HG02852 (cell line): ENCODE measurements at regions not wholly inside any gene's neighbourhood (a gene's known extent, or its start where the extent isn't known, plus 50 kb on each side); places are given as distances from the start of the nearest gene placed in this dataset.

Experiments
- ATAC-seq: cut with Tn5 transposase; IDR thresholded peaks from one replicate; pipeline ENCODE4 v1.9.1; 2021; ENCODE audit warnings: mild to moderate bottlenecking, moderate library complexity; ENCODE audit not compliant: unreplicated experiment

- ATAC-seq, result no peak
These were observed 378.5 kb upstream of the SEMA6D start for GRCh38 chr15:47338771-47339170.

DNA sequence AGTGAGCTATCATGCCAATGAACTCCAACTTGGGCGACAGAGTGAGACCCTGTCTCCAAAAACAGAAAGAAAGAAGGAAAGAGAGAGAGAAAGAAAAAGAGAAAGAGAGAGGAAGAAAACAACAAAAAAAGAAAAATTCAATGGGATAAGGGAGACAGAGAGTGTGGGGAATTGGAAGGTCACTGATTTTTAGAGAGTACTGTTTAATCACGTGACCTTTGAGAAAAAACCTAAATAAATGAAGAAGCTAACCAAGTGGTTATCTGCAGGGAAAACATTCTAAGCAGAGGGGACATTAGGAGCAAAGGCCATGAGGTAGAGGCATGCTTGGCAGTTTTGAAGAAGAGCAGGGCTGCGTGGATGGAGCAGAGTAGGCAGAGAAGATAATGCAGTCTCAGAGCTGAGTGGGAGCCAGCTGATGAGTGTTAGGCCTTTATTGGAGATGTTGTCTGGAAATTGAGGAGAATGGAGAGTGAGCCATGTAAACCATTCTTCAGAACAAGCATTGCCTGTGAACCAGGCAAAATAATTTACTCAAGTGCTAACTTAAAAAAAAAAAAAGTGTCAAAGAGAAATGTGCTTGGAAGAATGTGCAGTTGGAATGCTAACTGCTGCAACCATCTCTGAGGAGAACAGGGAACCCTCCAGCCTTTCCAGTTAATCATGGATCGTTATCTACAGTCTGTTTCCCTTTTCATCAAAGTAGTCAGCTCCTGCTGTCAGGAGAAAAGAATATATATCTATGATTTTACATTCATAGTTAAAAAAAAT, 377.3 kb upstream of the SEMA6D start:
- ATAC-seq, result no peak

GRCh38 chr15:47340571-47340920, 376.8 kb upstream of the SEMA6D start:
- ATAC-seq, result no peak

GRCh38 chr15:47349179-47349578, 368.1 kb upstream of the SEMA6D start:
- no peak for ATAC-seq

DNA sequence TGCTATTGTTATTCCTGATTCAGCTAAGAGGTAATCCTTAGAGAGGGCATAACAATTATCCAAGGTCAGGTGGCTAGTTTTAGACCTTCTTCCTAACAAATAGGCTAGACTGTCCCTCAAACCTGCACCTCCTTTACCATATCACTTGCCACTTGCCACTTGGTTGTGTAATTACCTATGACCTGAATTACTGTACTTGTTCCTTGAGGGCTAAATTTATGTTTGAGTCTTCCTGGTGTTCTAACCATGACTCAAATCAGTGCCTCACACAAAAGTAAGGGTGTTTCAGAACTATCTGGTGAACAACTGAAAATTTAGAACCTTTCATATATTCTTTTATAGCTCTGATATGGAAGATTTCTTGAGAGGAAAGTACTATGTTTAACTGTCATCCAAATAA, 365.8 kb upstream of the SEMA6D start:
- no peak for ATAC-seq

GRCh38 chr15:47352217-47352616, 365.1 kb upstream of the SEMA6D start:
- no peak for ATAC-seq

GRCh38 chr15:47355759-47356158, 361.5 kb upstream of the SEMA6D start:
- ATAC-seq, result no peak

- ATAC-seq, result no peak
These were observed 361.0 kb upstream of the SEMA6D start for GRCh38 chr15:47356297-47356696.

- ATAC-seq, result no peak
These were observed 358.4 kb upstream of the SEMA6D start for GRCh38 chr15:47358876-47359275.

DNA sequence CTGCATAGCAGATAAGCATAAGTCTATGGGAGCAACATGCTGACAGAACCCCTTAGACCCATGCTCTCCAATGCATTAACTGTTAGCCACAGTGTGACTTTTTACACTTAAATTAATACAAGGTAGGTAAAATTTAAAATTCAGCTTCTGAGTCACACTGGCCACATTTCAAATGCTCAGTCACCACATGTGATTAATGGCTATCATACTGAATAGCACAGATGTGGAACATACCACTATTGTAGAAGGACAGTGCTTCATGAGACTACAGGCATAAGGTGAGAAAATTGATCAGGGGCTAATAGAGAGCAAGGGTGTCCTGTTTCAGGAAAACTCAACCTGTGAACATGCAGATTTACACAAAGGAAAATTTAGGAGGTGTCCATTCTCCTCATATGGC, 357.0 kb upstream of the SEMA6D start:
- ATAC-seq, result no peak

- ATAC-seq, result no peak
These were observed 355.0 kb upstream of the SEMA6D start for GRCh38 chr15:47362118-47362905.

- ATAC-seq, result no peak
These were observed 353.7 kb upstream of the SEMA6D start for GRCh38 chr15:47363653-47364052.

DNA sequence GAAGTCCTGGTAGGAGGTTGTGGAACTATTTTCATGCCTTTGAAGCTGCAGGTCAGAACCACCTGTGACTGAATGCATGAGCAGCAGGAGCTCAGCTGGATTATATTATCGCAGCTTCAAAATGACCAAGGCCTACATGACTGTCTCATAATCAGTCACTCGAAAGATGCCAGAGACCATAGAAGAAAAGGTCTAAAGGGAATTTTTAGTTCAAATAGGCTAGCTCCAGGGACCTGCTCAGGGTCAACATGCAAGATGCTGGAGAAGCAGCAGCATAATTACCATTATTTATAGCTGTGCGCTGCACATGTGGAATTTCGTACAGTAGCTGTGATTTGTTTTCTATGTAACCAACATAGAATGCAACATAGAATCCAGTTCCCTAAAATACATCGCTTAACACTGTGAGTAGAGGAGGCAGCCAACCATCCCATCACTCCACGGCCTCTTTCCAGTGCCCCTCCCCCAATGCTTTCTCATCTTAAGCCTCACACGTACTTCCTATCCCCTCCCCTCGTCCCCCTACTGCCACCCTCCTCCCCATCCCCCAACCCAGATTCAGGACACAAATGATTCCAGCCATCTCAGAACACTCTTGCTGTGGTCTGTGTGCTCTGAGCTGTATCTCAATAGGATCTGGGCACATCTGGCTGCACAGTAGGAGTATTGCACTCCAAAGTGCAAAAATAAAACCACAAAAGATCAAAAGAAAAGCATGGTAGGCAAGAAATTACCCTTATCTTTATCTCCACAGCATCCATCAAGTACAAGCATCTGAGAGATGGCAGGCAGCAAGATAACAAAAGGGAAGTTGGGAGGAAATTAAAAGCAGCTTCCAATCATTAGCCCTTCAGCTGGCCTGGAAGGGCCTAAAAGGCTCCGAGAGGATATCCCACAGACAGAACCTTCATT, 352.8 kb upstream of the SEMA6D start:
- no peak for ATAC-seq

DNA sequence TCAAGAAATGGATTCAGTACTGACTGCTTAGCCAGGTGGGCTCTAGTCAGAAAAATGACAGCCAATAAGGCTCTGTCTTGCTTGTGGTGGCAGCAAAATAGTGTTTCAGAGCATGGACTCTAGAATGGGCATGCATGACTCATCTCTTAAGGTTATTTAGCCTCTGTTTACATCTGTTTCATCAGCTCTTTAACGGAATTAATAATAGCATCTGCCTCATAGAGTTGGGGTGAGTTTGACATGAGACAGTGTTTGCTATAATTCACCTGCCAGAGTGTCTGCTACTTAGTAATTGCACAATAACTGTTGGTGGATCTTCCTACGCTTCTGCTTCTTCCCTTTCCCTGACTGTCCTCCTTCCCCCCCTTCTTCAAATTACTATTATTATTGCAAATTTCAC, 350.4 kb upstream of the SEMA6D start:
- ATAC-seq, result no peak

DNA sequence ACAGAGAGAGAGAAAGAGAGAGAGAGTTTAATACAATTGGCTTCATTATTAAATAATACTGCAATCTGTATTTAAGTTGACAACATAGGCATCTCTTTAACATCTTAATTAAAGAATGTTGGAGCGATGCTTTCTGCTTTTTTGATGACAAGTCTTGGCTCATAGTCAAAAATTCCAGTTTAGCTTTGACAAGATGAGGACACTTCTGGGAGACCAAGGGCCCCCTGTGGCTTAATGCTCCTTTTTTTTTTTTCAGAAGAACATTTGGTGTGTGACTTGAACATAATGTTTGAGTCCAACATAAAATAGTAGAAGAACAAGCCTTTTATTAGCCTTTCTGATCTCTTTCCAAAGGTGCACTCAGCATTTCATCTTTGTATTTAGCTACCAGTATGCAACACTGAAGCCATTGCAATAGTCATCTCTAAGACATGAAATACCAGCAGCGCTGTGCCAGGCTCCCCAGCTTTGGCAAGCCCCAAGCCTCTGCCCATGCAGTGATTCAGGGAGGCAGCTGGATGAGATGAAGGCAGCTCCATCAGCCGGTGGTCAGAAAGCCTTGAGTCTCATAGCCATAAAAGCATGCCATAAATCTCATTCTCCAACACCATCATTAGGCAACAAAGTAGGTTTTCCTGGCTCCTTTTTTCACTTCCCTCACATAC, 349.4 kb upstream of the SEMA6D start:
- no peak for ATAC-seq

DNA sequence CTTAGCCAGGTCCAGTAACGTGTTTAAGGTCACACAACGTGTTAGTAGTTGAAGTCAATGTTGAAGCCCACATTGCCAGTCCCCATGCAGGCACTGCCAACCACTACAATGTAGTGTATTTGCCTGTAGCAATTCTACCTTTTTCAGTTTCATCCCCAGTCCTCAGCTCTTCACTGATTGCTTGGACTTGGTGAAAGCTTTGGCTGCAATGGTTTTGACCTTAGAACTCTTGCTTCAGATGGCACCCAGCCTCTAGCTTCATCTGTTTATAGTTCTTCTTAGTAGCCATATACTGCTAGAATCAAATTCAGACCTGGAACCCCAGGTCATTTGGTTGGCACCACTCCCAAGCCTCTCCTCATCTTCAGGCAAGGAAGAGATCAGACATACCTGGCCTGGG, 345.4 kb upstream of the SEMA6D start:
- ATAC-seq, result no peak

DNA sequence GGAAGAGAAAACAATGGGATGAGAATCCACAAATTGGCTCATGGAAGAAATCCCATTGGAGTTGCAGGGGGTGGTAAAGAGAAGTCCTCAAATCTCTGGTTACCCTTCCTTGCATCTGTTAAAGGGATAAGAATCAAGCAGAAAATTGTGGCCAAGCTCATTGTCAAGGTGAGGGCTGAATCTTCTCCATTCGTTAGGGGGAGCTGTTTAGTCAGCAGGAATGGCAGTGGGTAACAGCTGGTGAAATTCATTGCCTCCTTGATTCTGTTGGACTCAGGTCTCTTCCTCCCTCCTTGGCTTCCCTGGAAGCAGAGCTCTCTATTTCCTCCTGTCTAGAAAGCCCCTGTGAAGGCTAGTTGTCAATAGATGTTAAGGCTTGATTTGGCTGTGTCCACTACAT, 343.1 kb upstream of the SEMA6D start:
- no peak for ATAC-seq

- no peak for ATAC-seq
These were observed 341.1 kb upstream of the SEMA6D start for GRCh38 chr15:47376190-47376589.

DNA sequence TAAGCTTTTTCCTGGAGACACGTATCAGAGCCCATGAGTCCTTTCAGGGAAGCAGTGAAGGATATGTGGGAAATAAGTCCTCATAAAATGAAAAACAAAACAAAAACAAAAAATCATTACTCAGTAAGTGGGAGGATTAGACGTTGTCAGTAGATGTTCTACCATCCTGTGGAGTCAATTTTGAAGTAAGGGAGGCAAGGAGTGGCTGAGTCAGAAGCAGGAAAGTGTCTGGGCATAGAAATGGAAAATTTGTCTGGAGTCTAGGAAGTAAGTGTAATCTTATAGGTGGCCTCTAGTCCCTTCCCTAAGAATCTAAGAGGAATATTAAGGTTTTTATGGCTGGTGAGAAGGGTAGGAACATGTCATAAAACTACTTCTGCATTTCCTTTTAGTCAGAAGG, 339.8 kb upstream of the SEMA6D start:
- ATAC-seq, result no peak

DNA sequence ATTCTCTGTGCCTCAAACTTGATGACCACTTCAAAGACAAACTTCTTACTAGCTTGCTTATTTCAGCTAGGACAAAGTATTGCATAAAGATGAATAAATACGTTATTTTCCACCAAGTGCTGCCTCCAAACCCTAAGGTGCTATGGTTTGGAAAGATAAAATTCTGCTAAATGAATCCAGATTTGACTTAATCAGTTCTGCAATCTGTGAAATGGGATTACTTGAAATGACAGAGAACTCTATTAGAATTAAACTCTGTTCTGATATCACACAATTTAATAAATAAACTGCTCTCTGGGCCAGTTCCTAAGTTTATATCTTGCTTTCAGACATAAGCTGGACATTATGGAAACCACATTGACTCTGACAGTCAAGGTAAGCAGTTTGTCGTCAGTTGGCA, 338.8 kb upstream of the SEMA6D start:
- no peak for ATAC-seq

DNA sequence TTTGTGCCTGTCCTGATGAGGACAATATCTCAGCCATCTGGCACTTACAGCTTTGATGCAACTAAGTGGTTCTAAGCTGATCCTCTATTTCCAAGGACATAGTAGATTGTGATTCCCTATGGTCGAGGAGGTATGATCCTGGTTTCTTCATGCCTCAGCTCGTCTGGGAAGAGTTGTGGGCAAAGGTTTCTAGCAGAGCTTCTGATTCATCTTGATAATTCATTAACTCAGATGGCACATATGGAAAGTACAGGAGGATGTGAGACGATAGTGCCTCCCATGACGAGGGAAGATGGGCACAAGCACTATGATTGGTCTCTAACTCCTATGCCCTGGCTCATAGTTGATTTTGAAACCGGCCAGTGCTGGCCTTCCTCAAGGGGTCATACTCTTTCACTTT, 334.2 kb upstream of the SEMA6D start:
- ATAC-seq, result no peak
